ENCODE measurements at regions not wholly inside any gene's neighbourhood (a gene's known extent, or its start where the extent isn't known, plus 50 kb on each side); places are given as distances from the start of the nearest gene placed in this dataset.

DNA sequence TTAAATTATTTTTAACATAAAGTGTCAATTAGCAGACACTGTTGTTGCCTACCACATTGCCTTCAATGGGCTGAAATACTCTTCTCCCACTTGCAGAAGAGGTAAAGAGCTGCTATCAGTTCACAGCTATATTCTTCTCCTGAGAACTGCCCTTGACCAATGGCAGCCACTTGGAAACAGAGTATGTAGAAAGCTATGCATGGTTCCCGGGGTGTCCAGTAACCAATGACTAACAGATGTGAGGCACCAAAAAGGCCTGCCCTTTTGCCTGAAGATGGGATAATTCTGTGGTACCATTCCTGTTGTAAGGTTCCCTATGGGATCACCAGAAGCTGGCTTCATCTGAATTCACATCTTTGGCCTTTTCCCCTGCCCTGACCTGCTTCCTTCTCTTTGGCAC, 181.4 kb upstream of the MAP3K1 start:
- TF ChIP-seq CTCF (IDR thresholded peaks at IDR 0.05 in 2 of 3, conservative IDR thresholded peaks at IDR 0.05 in 1 of 3; ENCODE audit: insufficient read depth in 2 of 3, low read depth in 1 of 3, low read length in 3 of 3), result no peak
- no peak for TF ChIP-seq HDAC1 (IDR thresholded peaks at IDR 0.05)
- TF ChIP-seq LEF1 (IDR thresholded peaks at IDR 0.05), result no peak
- TF ChIP-seq GTF2A2 (tag; IDR thresholded peaks at IDR 0.05), result no peak
- TF ChIP-seq REST (IDR thresholded peaks at IDR 0.05; ENCODE audit: borderline replicate concordance), result no peak
- TF ChIP-seq REST (CRISPR knock-in tag; IDR thresholded peaks at IDR 0.05; ENCODE audit: low read depth), result no peak
- no peak for TF ChIP-seq CEBPB (tag; IDR thresholded peaks at IDR 0.05)

All from K562 (cell line).